HG03378 (cell line): ENCODE measurements at regions not wholly inside any gene's neighbourhood (a gene's known extent, or its start where the extent isn't known, plus 50 kb on each side); places are given as distances from the start of the nearest gene placed in this dataset.
"Not testable (repeated sequence)": the region's sequence is repeated elsewhere in the genome, so short reads cannot be mapped to it uniquely, and the experiment has no call there.

Experiments used
- ATAC-seq: cut with Tn5 transposase; IDR thresholded peaks from one replicate; pipeline ENCODE4 v1.9.1; 2021; ENCODE audit warnings: mild to moderate bottlenecking, moderate library complexity; ENCODE audit not compliant: unreplicated experiment

GRCh38 chr12:68387338-68387737 lies 55.2 kb upstream of the MDM1 start:
- no peak for ATAC-seq

- no peak for ATAC-seq
These were observed 57.1 kb upstream of the MDM1 start for GRCh38 chr12:68389305-68389704.

- ATAC-seq, result no peak
These were observed 59.8 kb upstream of the MDM1 start for GRCh38 chr12:68391937-68392336.

- no peak for ATAC-seq
These were observed 60.2 kb upstream of the MDM1 start for GRCh38 chr12:68392376-68392775.

GRCh38 chr12:68393417-68393816 lies 61.3 kb upstream of the MDM1 start:
- no peak for ATAC-seq

- ATAC-seq, result no peak
These were observed 65.5 kb upstream of the MDM1 start for GRCh38 chr12:68397566-68398158.

GRCh38 chr12:68398689-68399088 lies 66.5 kb upstream of the MDM1 start:
- ATAC-seq, result not testable (repeated sequence)

GRCh38 chr12:68400226-68400829 lies 68.2 kb upstream of the MDM1 start:
- no peak for ATAC-seq

- ATAC-seq, result no peak
These were observed 70.3 kb upstream of the MDM1 start for GRCh38 chr12:68402422-68402821.

GRCh38 chr12:68403296-68403695 lies 71.1 kb upstream of the MDM1 start:
- ATAC-seq, result no peak

GRCh38 chr12:68403711-68404110 lies 71.5 kb upstream of the MDM1 start:
- no peak for ATAC-seq

GRCh38 chr12:68405343-68405781 lies 73.2 kb upstream of the MDM1 start:
- ATAC-seq, result no peak

- no peak for ATAC-seq
These were observed 74.0 kb upstream of the MDM1 start for GRCh38 chr12:68406134-68406576.

- no peak for ATAC-seq
These were observed 74.7 kb upstream of the MDM1 start for GRCh38 chr12:68406911-68407310.

GRCh38 chr12:68410018-68410660 lies 78.0 kb upstream of the MDM1 start:
- no peak for ATAC-seq

GRCh38 chr12:68411371-68411770 lies 79.2 kb upstream of the MDM1 start:
- ATAC-seq, result no peak

GRCh38 chr12:68414988-68415387 lies 82.8 kb upstream of the MDM1 start:
- ATAC-seq, result no peak

- no peak for ATAC-seq
These were observed 84.2 kb upstream of the MDM1 start for GRCh38 chr12:68416350-68416749.

- no peak for ATAC-seq
These were observed 84.7 kb upstream of the MDM1 start for GRCh38 chr12:68416826-68417225.

GRCh38 chr12:68418137-68418460 lies 85.9 kb upstream of the MDM1 start:
- no peak for ATAC-seq

GRCh38 chr12:68420225-68421010 lies 88.3 kb upstream of the MDM1 start:
- ATAC-seq, result no peak

- ATAC-seq, result no peak
These were observed 90.0 kb upstream of the MDM1 start for GRCh38 chr12:68422159-68422558.
